GOT3 (cell line): ENCODE measurements at regions not wholly inside any gene's neighbourhood (a gene's known extent, or its start where the extent isn't known, plus 50 kb on each side); places are given as distances from the start of the nearest gene placed in this dataset.

Experiments
- DNase-seq: peaks from one replicate; lab custom pipeline; 2025; ENCODE audit warnings: mixed read lengths; lab: John Stamatoyannopoulos, UW

DNA sequence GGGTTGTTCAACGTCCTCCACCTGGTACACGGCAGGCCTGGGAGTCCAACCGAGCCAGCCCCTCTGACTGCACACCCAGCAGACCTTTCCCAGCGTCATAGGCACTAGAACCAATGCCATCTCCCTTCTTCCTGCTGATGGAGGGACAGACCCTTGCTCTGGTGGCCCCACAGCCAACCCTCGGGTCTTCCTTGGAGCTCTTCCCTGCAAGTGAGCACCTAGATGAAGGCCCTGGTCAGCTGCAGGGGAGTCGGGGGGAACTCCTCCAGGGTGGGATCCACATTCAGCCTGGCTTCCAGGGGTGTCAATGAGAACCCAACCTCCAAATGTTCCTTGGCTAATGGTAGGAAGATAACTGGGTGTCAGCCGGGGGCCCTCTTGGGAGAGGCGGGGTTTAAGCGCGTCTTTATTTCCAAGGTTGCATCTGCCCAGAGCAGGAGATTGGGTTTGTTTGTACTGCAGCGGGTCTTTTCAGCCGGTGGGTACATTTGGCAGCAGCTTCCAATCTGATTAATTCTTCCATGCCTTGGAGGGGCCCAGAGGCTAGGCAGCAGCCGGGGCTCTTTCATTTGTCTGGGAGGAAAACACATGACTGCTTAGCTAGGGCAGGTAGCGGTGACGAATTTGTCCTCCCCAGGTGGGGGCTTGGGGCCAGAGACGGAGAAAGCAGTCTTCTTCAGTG is 56.0 kb upstream of the SHISAL1 start:
- DNase-seq = no peak

GRCh38 chr22:44366372-44367300 is 53.9 kb upstream of the SHISAL1 start:
- no peak for DNase-seq

GRCh38 chr22:44365832-44366231 is 53.1 kb upstream of the SHISAL1 start:
- no peak for DNase-seq

- DNase-seq = no peak
Observed at GRCh38 chr22:44365191-44365590, 52.4 kb upstream of the SHISAL1 start.

- DNase-seq = no peak
Observed at GRCh38 chr22:44364751-44365130, 52.0 kb upstream of the SHISAL1 start.

- DNase-seq = no peak
Observed at GRCh38 chr22:44363980-44364750, 51.4 kb upstream of the SHISAL1 start.

DNA sequence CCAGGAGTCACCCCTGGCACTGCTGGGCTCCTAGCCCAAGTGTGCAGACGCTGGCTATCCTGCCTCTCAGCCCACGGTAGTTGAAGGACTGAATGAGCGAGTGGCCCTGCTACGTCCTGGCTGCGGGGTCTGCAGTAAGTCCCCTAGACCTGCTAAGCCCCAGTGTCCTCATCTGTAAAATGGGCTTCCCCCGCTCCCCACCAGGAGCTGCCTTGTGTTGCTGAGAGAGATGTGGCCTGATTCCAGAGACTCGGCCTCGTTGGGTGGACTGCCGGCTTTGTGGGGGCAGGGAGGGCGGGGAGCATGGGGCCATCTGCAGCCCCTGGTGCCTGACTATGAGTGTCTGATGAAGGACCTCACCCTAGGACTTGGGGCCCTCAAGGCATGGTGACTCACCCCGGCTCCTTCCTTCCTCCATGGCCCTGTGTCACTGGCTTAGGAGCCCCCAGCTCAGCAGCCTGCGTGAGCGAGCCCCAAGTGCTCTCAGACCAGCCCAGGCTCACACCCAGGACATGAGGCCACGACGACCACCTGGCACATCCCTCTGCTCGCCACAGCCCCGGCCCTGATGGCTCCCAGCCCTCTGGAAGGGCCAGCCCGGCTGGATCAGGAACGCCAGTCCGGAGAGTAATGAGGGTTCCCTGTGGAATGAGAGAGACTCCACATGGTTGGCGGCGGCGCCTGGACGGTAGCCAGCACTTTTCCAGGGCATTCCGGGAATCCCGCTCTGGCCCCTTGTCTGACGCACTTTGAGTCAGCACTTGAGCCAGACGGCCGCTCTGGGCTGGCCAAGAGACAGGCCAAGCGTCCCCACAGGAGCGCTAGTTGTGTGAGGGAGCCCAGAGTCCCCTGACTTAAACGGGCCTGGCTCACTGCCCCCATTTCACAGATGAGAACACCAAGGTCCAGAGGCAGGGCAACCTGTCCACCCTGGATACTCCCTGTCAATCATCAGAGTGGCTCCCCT is 50.5 kb upstream of the SHISAL1 start:
- DNase-seq = peak; percentile 92

- no peak for DNase-seq
Observed at GRCh38 chr22:44362249-44363012, 49.7 kb upstream of the SHISAL1 start.
